ENCODE measurements at regions not wholly inside any gene's neighbourhood (a gene's known extent, or its start where the extent isn't known, plus 50 kb on each side); places are given as distances from the start of the nearest gene placed in this dataset.

DNA sequence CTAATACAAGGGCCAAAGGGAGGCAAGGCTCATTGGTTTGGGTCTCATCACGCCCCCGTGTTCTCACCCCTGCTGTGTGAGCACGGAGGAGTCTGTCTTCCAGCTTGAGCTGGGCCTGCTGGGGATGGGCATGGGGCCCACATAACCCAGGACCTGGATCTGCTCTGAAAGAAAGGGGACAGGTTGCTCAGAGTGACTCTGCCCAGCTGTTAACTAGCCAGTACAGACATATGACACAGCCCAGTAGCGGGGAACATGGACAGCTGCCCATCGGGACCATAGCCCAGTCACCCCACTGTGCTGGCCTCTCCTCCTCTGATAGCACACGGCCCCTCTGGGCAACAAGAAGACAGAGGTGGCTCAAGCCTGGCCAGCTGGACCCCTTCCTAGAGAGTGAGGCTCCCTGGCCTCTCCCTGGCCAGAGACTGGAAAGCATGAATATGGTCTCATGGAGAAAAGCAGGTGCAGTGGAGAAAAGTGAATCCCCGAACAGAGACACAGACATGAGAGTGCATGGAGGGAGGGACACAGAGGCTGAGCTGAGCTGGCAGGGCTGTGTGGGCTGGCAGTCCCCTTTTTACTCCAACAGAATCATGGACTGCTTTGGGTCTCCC is 973.9 kb downstream of the BRD1 start:
- no peak for DNase-seq
- no peaks in the 10 kb centered on the region for H3K36me3 ChIP-seq (replicated peaks; ENCODE audit: control insufficient read depth, insufficient read depth, low read length)
- no peak overlapping the region for H3K4me3 ChIP-seq (ENCODE audit: insufficient read depth, low read depth, low read length)
- H3K27me3 ChIP-seq (ENCODE audit: control insufficient read depth, insufficient read depth, low read length): no peaks in the 10 kb centered on the region

- no peaks in the 10 kb centered on the region for H3K36me3 ChIP-seq (replicated peaks; ENCODE audit: control insufficient read depth, insufficient read depth, low read length)
- no peak for DNase-seq
- H3K4me3 ChIP-seq (ENCODE audit: insufficient read depth, low read depth, low read length): no peak overlapping the region
- no peaks in the 10 kb centered on the region for H3K27me3 ChIP-seq (ENCODE audit: control insufficient read depth, insufficient read depth, low read length)
Measured at GRCh38 chr22:48851933-48852549, 975.6 kb downstream of the BRD1 start.

- H3K27me3 ChIP-seq (ENCODE audit: control insufficient read depth, insufficient read depth, low read length): no peaks in the 10 kb centered on the region
- no peaks in the 10 kb centered on the region for H3K36me3 ChIP-seq (replicated peaks; ENCODE audit: control insufficient read depth, insufficient read depth, low read length)
- H3K4me3 ChIP-seq (ENCODE audit: insufficient read depth, low read depth, low read length): no peak overlapping the region
- DNase-seq: no peak
Measured at GRCh38 chr22:48850658-48851287, 976.9 kb downstream of the BRD1 start.

- Histone ChIP-seq H3K36me3 (replicated peaks; ENCODE audit: control insufficient read depth, insufficient read depth, low read length) (no peaks in the 10 kb centered on the region), H3K4me3 (ENCODE audit: insufficient read depth, low read depth, low read length) (no peak overlapping the region), H3K27me3 (ENCODE audit: control insufficient read depth, insufficient read depth, low read length) (no peaks in the 10 kb centered on the region)
- no peak for DNase-seq
Measured at GRCh38 chr22:48849963-48850657, 977.6 kb downstream of the BRD1 start.

DNA sequence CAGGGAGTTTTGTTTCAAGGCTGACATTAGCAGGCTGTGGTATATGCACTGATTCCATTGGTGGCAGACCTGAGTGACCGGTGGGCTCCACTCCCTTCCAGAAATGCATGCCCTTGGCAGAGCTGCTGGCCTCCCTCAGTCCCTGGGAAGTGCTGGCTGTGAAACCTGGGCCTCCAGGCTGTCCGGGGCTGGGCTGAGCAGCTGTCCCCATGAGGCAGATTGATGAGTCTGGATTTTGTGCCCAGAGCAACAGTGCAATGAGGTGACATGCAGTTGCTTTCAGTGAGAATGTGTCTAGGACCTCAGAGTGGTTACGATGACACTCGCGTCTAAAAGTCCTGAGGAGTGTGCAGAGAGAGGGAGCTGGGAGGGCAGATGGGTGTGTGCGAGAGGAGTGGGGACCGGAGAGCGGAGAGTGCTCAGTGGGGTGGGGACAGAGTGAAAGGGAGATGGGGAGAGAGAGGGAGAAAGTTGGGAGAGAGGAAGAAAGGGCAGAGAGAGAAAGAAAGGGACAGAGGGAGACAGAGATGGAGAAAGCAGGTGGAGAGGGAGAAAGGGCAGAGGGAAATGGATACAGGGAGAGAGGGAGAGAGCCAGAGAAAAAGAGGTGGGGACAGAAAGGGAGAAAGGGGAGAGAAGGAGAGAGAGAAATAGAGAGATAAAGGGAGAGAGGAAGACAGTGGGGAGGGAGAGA is 978.3 kb downstream of the BRD1 start:
- no peak overlapping the region for H3K4me3 ChIP-seq (ENCODE audit: insufficient read depth, low read depth, low read length)
- no peak for DNase-seq
- no peaks in the 10 kb centered on the region for H3K27me3 ChIP-seq (ENCODE audit: control insufficient read depth, insufficient read depth, low read length)
- no peaks in the 10 kb centered on the region for H3K36me3 ChIP-seq (replicated peaks; ENCODE audit: control insufficient read depth, insufficient read depth, low read length)

DNA sequence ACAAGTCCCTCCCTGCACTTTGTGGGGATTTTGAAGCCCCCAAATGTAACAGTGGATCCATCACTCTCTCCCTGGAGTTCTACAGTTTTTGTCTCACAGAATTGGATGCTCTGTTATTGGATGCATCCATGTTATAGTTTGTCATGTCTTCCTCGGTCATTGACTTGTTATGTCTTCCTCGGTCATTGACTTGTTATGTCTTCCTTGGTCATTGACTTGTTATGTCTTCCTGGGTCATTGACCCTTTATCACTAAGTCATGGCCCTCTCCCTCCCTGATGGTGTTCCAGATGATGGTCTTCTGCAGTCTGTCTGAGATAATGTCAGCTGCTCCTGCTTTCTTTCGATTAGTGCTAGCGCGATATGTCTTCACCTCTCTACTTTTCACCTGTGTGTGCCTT is 981.5 kb downstream of the BRD1 start:
- no peak for DNase-seq
- Histone ChIP-seq H3K36me3 (replicated peaks; ENCODE audit: control insufficient read depth, insufficient read depth, low read length) (no peaks in the 10 kb centered on the region), H3K27me3 (ENCODE audit: control insufficient read depth, insufficient read depth, low read length) (no peaks in the 10 kb centered on the region), H3K4me3 (ENCODE audit: insufficient read depth, low read depth, low read length) (no peak overlapping the region)

- Histone ChIP-seq H3K36me3 (replicated peaks; ENCODE audit: control insufficient read depth, insufficient read depth, low read length) (no peaks in the 10 kb centered on the region), H3K27me3 (ENCODE audit: control insufficient read depth, insufficient read depth, low read length) (no peaks in the 10 kb centered on the region), H3K4me3 (ENCODE audit: insufficient read depth, low read depth, low read length) (no peak overlapping the region)
- DNase-seq: no peak
Measured at GRCh38 chr22:48845356-48845936, 982.2 kb downstream of the BRD1 start.

DNA sequence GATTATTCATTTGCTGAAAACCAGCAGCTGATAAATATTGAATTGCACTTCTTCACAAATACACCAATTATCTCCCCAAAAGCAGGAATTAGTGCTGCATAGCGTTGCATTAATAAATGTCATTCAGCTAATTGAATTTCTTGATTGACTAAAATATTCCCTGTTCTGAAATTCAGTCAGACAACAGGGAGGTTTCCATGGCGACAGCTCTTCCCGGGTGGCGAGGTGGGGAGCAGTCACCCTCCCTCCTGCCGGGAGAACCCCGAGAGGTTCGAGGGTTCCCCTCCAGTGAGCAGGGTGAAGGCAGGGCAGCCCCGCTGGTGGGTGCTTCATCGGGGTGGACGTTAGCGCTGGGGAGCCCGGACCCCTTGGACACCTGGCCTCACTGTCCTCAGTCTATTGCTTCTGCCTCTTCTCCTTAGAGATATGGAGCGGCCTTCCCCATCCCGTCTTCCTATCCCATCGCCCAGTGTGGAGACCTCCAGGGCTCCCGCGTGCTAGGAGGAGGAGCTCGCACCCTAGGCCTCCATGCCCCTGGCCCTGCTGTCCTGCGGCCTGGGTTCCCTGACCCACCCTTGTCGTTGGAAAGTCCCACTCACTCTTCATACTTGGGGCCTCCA is 983.5 kb downstream of the BRD1 start:
- no peak overlapping the region for H3K4me3 ChIP-seq (ENCODE audit: insufficient read depth, low read depth, low read length)
- DNase-seq: no peak
- H3K36me3 ChIP-seq (replicated peaks; ENCODE audit: control insufficient read depth, insufficient read depth, low read length): no peaks in the 10 kb centered on the region
- no peaks in the 10 kb centered on the region for H3K27me3 ChIP-seq (ENCODE audit: control insufficient read depth, insufficient read depth, low read length)

DNA sequence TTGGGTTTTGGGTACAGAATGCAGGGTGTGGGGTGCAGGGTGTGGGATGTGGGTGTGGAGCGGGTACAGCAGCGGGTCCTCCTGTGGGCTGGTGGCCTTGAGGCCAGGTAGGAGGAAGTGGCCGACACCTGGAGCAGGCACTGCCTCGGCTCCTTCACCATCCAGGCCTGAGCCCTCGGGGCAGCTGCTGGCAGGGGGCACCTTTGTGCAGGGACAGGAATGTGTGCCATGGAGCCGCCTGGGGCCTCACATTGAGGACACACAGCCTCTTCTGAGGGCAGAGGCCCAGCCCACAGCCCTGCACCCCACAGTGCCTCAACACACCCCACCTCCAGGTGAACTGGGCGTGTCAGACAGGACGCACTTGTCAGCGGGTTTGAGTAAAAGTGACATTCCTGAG is 984.0 kb downstream of the BRD1 start:
- no peaks in the 10 kb centered on the region for H3K36me3 ChIP-seq (replicated peaks; ENCODE audit: control insufficient read depth, insufficient read depth, low read length)
- no peak for DNase-seq
- no peak overlapping the region for H3K4me3 ChIP-seq (ENCODE audit: insufficient read depth, low read depth, low read length)
- H3K27me3 ChIP-seq (ENCODE audit: control insufficient read depth, insufficient read depth, low read length): no peaks in the 10 kb centered on the region

DNA sequence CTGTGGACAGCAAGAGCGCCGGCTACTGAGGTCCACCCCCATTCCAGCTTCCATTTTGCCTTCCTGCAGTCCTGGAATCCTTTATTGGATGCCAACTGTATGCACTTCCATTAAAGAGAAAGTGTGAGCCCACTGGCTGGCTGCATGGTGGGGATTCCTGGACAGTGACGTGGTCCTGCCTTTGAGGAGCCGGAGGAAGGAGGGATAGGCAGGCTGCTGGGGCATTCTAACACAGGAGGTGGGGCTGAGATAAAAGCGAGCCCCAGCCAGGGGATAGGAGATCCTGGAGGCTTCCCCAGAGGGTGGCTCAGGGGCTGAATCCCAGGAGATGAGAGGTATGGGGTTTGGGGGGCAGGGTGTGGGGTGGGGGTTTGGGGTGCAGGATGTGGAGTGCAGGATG is 984.7 kb downstream of the BRD1 start:
- Histone ChIP-seq H3K36me3 (replicated peaks; ENCODE audit: control insufficient read depth, insufficient read depth, low read length) (no peaks in the 10 kb centered on the region), H3K4me3 (ENCODE audit: insufficient read depth, low read depth, low read length) (no peak overlapping the region), H3K27me3 (ENCODE audit: control insufficient read depth, insufficient read depth, low read length) (no peaks in the 10 kb centered on the region)
- DNase-seq: no peak

- DNase-seq: no peak
- Histone ChIP-seq H3K27me3 (ENCODE audit: control insufficient read depth, insufficient read depth, low read length) (no peaks in the 10 kb centered on the region), H3K36me3 (replicated peaks; ENCODE audit: control insufficient read depth, insufficient read depth, low read length) (no peaks in the 10 kb centered on the region), H3K4me3 (ENCODE audit: insufficient read depth, low read depth, low read length) (no peak overlapping the region)
Measured at GRCh38 chr22:48842583-48842945, 985.1 kb downstream of the BRD1 start.

DNA sequence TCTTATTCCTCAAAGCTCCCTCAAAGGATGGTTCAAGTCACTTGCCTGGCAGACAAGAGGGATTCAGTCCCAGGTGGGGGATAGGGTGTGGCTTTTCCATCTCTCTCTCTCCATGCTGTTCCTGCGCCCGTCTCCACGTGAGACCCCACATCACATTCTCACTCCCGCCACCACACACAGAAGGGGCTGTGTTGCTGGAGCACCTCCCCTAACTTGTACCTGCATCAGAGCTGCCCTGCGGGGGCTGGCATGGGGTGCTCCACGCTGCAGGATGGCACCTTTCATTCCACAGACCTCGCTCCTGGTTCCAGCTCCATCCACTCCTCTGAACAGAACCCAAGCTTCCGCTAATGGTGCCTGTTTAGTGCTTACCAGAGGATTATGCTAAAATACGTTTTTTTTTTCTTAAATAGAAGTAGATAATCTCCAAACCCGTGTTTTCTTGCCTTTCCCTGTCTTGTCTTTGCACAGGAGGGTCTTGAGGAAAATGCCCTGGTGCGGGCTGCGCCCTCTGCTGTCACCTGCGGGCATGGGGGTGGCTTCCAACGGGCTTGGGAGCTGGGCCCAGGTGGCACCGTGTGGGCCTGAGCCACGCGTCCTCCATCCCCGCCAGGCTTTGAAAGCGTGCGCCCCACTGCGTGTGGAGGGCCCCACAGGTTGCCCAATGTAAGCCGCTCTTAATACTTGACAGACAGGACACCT is 985.6 kb downstream of the BRD1 start:
- Histone ChIP-seq H3K4me3 (ENCODE audit: insufficient read depth, low read depth, low read length) (no peak overlapping the region), H3K27me3 (ENCODE audit: control insufficient read depth, insufficient read depth, low read length) (no peaks in the 10 kb centered on the region), H3K36me3 (replicated peaks; ENCODE audit: control insufficient read depth, insufficient read depth, low read length) (no peaks in the 10 kb centered on the region)
- DNase-seq: no peak

DNA sequence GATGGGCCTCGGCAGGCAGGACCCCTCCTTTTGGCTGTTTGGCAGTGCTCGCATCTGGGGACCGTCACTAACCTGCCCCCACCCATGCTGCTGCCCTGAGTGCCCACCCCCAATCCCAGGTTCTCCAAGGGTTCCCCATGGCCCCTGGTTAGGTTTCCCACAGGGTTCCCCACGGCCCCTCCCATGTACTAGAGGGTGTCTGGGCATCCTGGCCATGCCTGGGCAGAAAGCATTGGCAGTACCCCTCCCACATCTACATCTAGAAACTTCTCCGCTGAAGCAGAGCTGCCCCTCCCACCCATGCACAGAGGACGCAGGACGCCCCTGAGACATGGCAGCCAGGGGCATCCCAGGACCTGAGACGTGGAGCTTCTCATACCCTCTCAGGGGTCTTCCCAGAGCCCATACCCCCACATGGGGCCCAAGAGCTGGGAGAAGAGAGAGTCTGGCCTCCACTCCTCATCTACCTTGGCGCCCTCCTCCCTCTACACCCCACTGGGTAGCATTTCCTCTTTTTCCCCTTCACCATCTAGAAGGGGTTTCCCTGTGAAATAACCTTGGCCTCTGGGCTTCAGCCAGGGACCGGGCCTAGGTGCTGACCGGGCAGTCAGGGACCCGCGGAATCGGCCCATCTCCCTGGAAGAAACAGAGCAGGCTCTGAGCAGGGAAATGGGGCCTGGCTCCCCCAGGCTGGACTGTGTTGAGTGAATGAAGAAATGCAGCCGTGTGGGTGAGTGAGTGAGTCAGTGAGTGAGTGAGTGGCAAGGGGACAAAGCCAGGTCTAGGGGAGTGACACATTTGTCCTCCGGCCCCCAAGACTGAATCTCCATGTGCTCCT is 987.3 kb downstream of the BRD1 start:
- no peaks in the 10 kb centered on the region for H3K27me3 ChIP-seq (ENCODE audit: control insufficient read depth, insufficient read depth, low read length)
- no peak for DNase-seq
- no peak overlapping the region for H3K4me3 ChIP-seq (ENCODE audit: insufficient read depth, low read depth, low read length)
- H3K36me3 ChIP-seq (replicated peaks; ENCODE audit: control insufficient read depth, insufficient read depth, low read length): no peaks in the 10 kb centered on the region

All from H7 (cell line).